Mucosa of descending colon (tissue), 3 donors: ENCODE measurements at regions not wholly inside any gene's neighbourhood (a gene's known extent, or its start where the extent isn't known, plus 50 kb on each side); places are given as distances from the start of the nearest gene placed in this dataset.

Source experiments
- ATAC-seq: fragments of 200-7000 bp; cut with Tn5 transposase; one replicate; pipeline ENCODE4 v1.9.1; 2020; ENCODE audit warnings: mild to moderate bottlenecking, moderate library complexity
- DNase-seq, 3 donors: peaks; one replicate each; pipeline ENCODE4 v3.0.0-alpha.2; 2020
- H3K36me3 ChIP-seq: fragments of 200-600 bp; one replicate; pipeline ENCODE4 v1.8.0; 2021; ENCODE audit warnings: low read depth, mild to moderate bottlenecking
- H3K4me1 ChIP-seq: fragments of 200-600 bp; one replicate; pipeline ENCODE4 v1.8.0; 2021; ENCODE audit warnings: low read depth, mild to moderate bottlenecking
- H3K4me3 ChIP-seq: fragments of 200-600 bp; one replicate; pipeline ENCODE4 v1.8.0; 2021; ENCODE audit warnings: mild to moderate bottlenecking
- H3K9me3 ChIP-seq: fragments of 200-600 bp; one replicate; pipeline ENCODE4 v1.8.0; 2021; ENCODE audit warnings: mild to moderate bottlenecking
- intact Hi-C, 2 donors: fragments of 100-400 bp; cut with DNase I in 1 of 2; cut with micrococcal nuclease in 1 of 2; formaldehyde crosslinking; loops; one replicate each; pipeline versions ENCODE4 v1.11.0 to v1.11.1; 2022; cut with DNase I, micrococcal nuclease
- TF ChIP-seq, protein P1 (sequence below): fragments of 200-600 bp; IDR thresholded peaks from one replicate; pipeline ENCODE4 v1.8.0; 2022; ENCODE audit warnings: antibody characterized with exemption, mild to moderate bottlenecking
- donor health status: DM: no; HTN: no; CAD: no; lungs with moderate emphysema.
- donor health status: DM: no; HTN: no; CAD: no.
- donor health status: DM: no; HTN: yes; CAD: no.

DNA sequence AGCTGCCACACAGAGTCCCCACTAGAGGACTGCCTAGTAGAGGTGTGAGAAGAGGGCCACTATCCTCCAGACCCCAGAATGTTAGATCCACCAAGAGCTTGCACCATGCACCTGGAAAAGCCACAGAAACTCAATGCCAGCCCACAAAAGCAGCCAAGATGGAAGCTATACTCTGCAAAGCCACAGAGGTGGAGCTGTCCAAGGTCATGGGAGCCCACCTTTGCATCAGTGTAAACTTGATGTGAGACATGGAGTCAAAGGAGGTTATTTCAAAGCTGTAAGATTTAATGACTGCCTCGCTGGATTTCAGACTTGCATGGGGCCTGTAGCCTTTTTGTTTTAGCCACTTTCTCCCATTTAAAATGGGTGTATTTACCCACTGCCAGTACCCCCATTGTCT lies 1030.1 kb upstream of the GRIA3 start:
- no peak for ATAC-seq
- DNase-seq: no peak
- intact Hi-C loops: no loop called here

DNA sequence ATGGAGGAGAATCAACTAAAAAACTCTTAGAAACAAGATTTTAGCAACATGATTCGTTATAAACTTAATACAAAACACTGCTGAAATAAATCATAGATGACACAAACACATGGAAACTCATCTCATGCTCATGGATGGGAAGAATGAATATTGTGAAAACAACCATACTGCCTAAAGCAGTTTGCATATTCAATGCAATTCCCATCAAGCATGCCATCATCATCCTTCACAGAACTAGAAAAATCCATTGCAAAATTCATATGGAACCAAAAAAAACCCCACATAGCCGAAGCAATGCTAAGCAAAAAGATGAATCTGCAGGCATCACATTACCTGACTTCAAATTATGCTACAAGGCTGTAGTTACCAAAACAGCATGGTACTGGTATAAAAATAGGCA lies 1015.8 kb upstream of the GRIA3 start:
- TF ChIP-seq, protein P1, sequence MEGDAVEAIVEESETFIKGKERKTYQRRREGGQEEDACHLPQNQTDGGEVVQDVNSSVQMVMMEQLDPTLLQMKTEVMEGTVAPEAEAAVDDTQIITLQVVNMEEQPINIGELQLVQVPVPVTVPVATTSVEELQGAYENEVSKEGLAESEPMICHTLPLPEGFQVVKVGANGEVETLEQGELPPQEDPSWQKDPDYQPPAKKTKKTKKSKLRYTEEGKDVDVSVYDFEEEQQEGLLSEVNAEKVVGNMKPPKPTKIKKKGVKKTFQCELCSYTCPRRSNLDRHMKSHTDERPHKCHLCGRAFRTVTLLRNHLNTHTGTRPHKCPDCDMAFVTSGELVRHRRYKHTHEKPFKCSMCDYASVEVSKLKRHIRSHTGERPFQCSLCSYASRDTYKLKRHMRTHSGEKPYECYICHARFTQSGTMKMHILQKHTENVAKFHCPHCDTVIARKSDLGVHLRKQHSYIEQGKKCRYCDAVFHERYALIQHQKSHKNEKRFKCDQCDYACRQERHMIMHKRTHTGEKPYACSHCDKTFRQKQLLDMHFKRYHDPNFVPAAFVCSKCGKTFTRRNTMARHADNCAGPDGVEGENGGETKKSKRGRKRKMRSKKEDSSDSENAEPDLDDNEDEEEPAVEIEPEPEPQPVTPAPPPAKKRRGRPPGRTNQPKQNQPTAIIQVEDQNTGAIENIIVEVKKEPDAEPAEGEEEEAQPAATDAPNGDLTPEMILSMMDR: no peak
- intact Hi-C loops: no loop called here
- H3K36me3 ChIP-seq: no peaks in the 10 kb centered on the region
- no peaks in the 10 kb centered on the region for H3K9me3 ChIP-seq
- H3K4me1 ChIP-seq: no peaks in the 10 kb centered on the region
- DNase-seq (no peak), ATAC-seq (no peak)
- H3K4me3 ChIP-seq: no peak overlapping the region

More for the DNA sequence above, 1030.1 kb upstream of the GRIA3 start:
- Histone ChIP-seq H3K9me3 (no peaks in the 10 kb centered on the region), H3K36me3 (no peaks in the 10 kb centered on the region), H3K4me1 (no peaks in the 10 kb centered on the region), H3K4me3 (no peak overlapping the region)
- TF ChIP-seq, protein P1: no peak

DNA sequence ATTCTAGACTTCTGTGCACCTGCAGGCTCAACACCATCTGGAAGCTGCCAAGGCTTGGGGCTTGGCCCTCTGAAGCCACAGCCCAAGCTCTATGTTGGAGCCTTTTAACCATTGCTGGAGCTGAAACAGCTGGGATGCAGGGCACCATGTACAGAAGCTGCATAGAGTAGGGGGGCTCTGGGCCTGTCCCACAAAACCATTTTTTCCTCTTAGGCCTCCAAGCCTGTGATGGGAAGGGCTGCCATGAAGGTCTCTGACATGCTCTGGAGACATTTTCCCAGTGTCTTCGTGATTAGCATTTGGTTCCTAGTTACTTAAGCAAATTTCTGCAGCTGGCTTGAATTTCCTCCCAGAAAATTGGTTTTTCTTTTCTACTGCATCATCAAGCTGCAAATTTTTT lies 999.3 kb upstream of the GRIA3 start:
- no peaks in the 10 kb centered on the region for H3K36me3 ChIP-seq
- no peaks in the 10 kb centered on the region for H3K4me1 ChIP-seq
- TF ChIP-seq, protein P1: no peak
- ATAC-seq: no peak
- intact Hi-C loops: no loop called here
- no peak for DNase-seq
- no peak overlapping the region for H3K4me3 ChIP-seq
- H3K9me3 ChIP-seq: no peaks in the 10 kb centered on the region

DNA sequence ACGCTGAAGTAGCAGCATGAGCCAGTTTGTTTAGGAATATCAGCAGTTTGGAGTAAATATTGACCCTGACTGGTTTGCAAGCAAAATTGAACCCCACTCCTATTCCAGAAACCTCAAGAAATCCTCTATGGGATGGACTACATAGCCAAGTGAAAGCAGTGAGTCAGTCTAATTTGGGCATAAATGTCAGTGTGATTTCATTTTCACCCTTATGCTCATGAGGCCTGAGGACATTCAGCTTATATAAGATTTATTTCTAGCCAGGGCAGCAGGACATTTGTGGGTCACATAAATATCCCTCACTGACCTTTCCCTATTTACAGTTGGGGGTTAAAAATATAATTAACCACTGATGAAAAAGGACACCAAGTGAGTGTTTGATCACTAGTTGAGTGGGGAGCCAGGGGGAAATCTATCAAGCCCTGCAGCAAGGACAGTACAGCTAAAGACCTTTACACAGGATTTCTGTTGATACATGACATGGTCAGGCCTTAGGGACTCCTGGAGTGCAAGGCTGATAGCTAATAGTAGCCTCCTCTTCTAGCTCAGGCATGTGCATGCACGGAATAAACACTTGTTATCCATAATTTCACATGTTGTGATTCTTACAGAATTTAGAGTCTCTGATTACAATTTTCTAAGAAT lies 996.9 kb upstream of the GRIA3 start:
- H3K9me3 ChIP-seq: no peaks in the 10 kb centered on the region
- TF ChIP-seq, protein P1: no peak
- intact Hi-C loops: no loop called here
- DNase-seq: no peak
- no peaks in the 10 kb centered on the region for H3K4me1 ChIP-seq
- H3K4me3 ChIP-seq: no peak overlapping the region
- no peak for ATAC-seq
- no peaks in the 10 kb centered on the region for H3K36me3 ChIP-seq

DNA sequence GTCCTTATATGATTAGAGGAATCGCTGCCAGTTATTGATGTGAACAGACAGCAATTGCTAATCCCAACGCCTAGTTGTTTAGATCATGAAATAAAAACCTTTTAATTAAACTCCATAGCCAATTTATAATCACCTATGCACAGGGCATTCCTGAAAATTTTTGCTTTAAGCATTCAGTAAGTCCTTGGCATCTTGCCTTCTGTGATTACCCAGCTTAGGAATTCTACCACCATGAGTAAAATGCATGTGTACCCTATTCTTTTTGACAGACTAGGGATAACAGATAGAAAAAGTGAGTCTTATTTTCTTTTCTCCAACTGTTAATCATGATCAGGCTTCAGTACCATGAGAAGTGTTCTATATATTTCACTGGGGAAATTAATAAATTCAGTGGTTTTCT lies 995.3 kb upstream of the GRIA3 start:
- ATAC-seq: no peak
- H3K9me3 ChIP-seq: no peaks in the 10 kb centered on the region
- H3K4me3 ChIP-seq: no peak overlapping the region
- H3K4me1 ChIP-seq: no peaks in the 10 kb centered on the region
- H3K36me3 ChIP-seq: no peaks in the 10 kb centered on the region
- DNase-seq: no peak
- intact Hi-C loops: no loop called here
- TF ChIP-seq, protein P1: no peak

DNA sequence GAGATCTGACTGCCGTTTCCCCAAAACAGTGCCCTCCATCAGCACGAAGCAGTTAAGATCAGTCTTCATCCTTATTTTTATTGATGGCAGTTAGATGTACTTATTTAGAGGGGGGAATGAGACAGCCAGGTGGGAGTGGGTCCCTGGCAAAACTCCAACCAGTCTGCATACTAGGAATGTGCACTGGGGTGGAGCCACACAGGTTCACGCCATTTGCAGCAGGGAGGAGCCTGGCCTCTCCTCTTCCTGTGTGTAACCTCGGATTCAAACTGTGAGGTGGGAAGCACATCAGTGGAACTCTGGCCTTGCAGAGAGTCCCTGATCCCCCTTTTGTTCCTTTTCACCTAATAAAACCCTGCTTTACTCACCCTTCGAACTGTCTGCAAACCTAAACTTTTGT lies 987.7 kb upstream of the GRIA3 start:
- TF ChIP-seq, protein P1: no peak
- no peaks in the 10 kb centered on the region for H3K9me3 ChIP-seq
- no peak overlapping the region for H3K4me3 ChIP-seq
- no peak for ATAC-seq
- H3K4me1 ChIP-seq: no peaks in the 10 kb centered on the region
- no peak for DNase-seq
- intact Hi-C loops: no loop called here
- H3K36me3 ChIP-seq: no peaks in the 10 kb centered on the region
